Cardiac muscle cell (in vitro differentiated cells and primary cell): ENCODE measurements at regions not wholly inside any gene's neighbourhood (a gene's known extent, or its start where the extent isn't known, plus 50 kb on each side); places are given as distances from the start of the nearest gene placed in this dataset.

Experiments
- DNase-seq, 2 donors: peaks; one replicate each; pipeline versions ENCODE4 v3.0.0 to v3.0.0-alpha.2; 2010 to 2017; ENCODE audit warnings: low read depth in 1 of 2, low spot score in 1 of 2
- H3K27ac ChIP-seq: fragments of 200-600 bp; sonication (generic); 2 replicates; pipeline ENCODE4 v1.5.1; 2016
- H3K27me3 ChIP-seq: fragments of 200-600 bp; sonication (generic); 2 replicates; pipeline ENCODE4 v1.6.0; 2016; ENCODE audit warnings: control low read depth
- H3K36me3 ChIP-seq: fragments of 200-600 bp; sonication (generic); 2 replicates; pipeline ENCODE4 v1.5.1; 2016; ENCODE audit warnings: control low read depth
- H3K4me1 ChIP-seq: fragments of 200-600 bp; sonication (generic); 2 replicates; pipeline ENCODE4 v1.8.1; 2017; ENCODE audit warnings: low read depth, mild to moderate bottlenecking, mixed run types
- H3K4me3 ChIP-seq: fragments of 200-600 bp; sonication (generic); 2 replicates; pipeline ENCODE4 v1.5.1; 2016; ENCODE audit warnings: mild to moderate bottlenecking
- H3K9me3 ChIP-seq: fragments of 200-600 bp; sonication (generic); 2 replicates; pipeline ENCODE4 v1.5.1; 2017; ENCODE audit warnings: low read depth, mild to moderate bottlenecking, control low read depth
- TF ChIP-seq, protein P1 (sequence below): IDR thresholded peaks from 2 replicates; pipeline ENCODE4 v1.5.1; 2012; ENCODE audit warnings: low read depth, mild to moderate bottlenecking, low read length

DNA sequence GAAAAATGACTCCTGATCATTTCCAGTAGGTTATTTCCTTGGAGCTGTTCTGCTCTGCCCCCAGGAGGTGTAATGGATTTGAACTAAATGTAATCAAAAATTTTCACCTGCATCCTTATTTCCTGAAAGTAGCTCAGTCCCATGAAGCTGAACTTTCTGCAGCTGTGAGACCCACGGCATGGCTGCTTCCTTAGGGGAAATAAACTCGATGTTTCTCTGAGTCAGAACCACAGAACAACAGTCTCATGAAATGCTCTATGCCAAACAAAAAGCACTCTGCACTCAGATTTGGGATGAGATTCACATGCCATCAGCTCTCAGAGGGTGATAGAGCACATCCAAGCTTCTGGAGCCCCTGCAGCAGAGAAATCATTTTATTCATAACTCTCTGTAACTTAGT, 224.1 kb upstream of the PLEKHG7 start:
- Histone ChIP-seq H3K36me3 (no peaks in the 10 kb centered on the region), H3K9me3 (no peaks in the 10 kb centered on the region), H3K4me1 (no peaks in the 10 kb centered on the region), H3K4me3 (no peak overlapping the region), H3K27me3 (no peaks in the 10 kb centered on the region), H3K27ac (no peak overlapping the region)
- no peak for DNase-seq
- TF ChIP-seq, protein P1, sequence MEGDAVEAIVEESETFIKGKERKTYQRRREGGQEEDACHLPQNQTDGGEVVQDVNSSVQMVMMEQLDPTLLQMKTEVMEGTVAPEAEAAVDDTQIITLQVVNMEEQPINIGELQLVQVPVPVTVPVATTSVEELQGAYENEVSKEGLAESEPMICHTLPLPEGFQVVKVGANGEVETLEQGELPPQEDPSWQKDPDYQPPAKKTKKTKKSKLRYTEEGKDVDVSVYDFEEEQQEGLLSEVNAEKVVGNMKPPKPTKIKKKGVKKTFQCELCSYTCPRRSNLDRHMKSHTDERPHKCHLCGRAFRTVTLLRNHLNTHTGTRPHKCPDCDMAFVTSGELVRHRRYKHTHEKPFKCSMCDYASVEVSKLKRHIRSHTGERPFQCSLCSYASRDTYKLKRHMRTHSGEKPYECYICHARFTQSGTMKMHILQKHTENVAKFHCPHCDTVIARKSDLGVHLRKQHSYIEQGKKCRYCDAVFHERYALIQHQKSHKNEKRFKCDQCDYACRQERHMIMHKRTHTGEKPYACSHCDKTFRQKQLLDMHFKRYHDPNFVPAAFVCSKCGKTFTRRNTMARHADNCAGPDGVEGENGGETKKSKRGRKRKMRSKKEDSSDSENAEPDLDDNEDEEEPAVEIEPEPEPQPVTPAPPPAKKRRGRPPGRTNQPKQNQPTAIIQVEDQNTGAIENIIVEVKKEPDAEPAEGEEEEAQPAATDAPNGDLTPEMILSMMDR: no peak

DNA sequence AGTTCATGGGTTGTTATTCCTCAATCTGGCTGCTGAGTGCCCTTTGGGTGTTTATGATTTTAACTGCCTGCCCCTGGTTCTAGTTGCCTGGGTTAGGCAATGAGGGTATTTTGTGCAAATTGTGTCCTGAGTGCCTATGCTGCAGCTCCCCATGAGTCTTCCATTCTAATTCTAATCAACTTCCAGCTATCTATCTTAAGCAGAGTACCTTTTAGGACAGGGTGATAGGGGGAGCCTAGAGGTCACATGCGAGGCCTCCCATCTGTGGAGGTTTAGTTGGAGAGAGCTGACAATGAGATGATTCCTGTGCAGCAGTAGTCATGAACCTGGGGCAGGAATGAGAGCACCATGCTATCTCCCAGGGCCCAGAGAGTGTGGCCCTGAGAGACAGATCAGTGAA, 225.9 kb upstream of the PLEKHG7 start:
- Histone ChIP-seq H3K4me3 (no peak overlapping the region), H3K36me3 (no peaks in the 10 kb centered on the region), H3K27me3 (no peaks in the 10 kb centered on the region), H3K9me3 (no peaks in the 10 kb centered on the region), H3K27ac (no peak overlapping the region), H3K4me1 (no peaks in the 10 kb centered on the region)
- DNase-seq: no peak
- TF ChIP-seq, protein P1: no peak

DNA sequence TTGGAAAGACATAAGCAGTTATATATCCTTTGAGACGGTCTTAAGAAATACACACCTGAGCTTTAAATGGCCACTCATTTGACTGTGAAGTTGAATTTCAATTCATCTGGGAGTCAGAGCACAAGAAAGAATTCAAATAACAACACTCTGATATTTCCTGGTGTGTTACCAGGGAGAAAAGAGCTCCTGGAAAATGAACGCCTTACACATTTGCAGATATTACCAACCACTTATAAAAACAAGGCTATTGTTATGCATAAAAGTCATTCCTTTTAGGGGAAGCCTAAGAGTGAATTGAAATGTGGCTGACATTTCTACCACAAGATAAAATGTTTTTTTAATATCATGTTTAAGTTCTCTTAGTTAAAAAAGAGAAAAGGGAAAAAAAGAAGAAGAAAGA, 229.2 kb upstream of the PLEKHG7 start:
- H3K9me3 ChIP-seq: no peaks in the 10 kb centered on the region
- no peak overlapping the region for H3K27ac ChIP-seq
- no peaks in the 10 kb centered on the region for H3K27me3 ChIP-seq
- DNase-seq: no peak
- H3K36me3 ChIP-seq: no peaks in the 10 kb centered on the region
- TF ChIP-seq, protein P1: no peak
- peaks cover 8% of the 10 kb centered on the region for H3K4me1 ChIP-seq
- no peak overlapping the region for H3K4me3 ChIP-seq

DNA sequence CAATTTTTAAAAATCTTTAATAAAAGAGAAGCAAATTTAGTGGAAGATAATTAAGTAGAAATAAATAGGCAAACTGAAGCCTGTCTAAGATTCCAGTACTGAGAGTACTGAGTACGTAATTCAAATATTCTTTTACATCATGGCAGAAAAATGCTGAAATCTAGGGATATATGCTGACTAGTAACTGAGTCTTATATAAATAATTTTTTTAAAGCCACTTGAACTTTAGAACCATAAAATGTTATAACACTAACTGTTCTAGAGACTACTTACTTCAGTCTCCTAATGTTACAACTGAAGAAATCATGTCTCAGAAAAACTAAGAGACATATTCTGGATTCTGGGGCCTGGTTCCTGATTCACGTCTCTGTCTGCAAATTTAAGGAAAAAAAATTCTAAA, 230.6 kb upstream of the PLEKHG7 start:
- H3K4me3 ChIP-seq: no peak overlapping the region
- H3K27me3 ChIP-seq: no peaks in the 10 kb centered on the region
- no peaks in the 10 kb centered on the region for H3K36me3 ChIP-seq
- DNase-seq: no peak
- TF ChIP-seq, protein P1: no peak
- H3K27ac ChIP-seq: no peak overlapping the region
- peaks cover 21% of the 10 kb centered on the region for H3K4me1 ChIP-seq
- no peaks in the 10 kb centered on the region for H3K9me3 ChIP-seq

DNA sequence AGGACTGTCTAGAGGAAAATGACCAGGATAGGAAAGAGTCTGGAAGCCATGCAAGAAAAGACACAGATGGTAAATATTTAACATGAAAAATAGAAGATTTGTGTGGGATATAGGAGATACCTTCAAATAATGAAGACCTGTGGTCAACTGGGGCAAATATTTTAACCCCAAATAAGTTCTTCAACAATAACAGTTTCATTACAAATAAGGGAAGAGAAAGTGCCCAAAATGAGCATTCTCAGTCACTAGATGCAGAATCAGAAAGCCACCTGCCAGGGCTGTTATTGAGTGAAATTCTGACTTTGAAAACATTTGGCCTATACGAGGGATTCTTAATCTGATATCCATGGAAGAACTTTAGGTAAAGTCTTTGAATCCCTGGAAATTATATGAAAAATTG, 231.2 kb upstream of the PLEKHG7 start:
- no peaks in the 10 kb centered on the region for H3K27me3 ChIP-seq
- no peak overlapping the region for H3K27ac ChIP-seq
- no peaks in the 10 kb centered on the region for H3K9me3 ChIP-seq
- TF ChIP-seq, protein P1: no peak
- no peak for DNase-seq
- H3K36me3 ChIP-seq: no peaks in the 10 kb centered on the region
- H3K4me3 ChIP-seq: no peak overlapping the region
- H3K4me1 ChIP-seq: peaks cover 27% of the 10 kb centered on the region

DNA sequence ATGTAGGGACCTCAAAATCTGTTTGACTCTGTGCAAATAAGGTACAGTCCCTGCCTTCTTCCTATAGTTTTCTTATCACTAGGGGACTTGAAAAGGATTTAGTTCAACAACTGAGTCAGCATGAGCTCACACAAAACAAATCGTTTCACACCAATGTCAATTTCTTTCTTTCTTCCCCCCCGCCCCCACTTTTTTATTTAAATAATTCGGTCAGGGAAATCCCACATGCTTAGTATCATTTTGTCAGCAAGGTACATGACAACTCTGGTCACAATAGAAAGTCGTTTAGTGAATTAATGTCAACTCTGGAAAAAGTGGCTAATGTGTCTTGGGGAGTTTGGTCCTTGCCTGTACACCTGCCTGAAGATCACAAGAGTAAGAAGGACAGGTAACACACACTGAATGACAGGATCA, 232.2 kb upstream of the PLEKHG7 start:
- Histone ChIP-seq H3K4me1 (peaks cover 36% of the 10 kb centered on the region), H3K27me3 (no peaks in the 10 kb centered on the region), H3K4me3 (no peak overlapping the region), H3K9me3 (no peaks in the 10 kb centered on the region), H3K36me3 (no peaks in the 10 kb centered on the region), H3K27ac (no peak overlapping the region)
- TF ChIP-seq, protein P1: no peak
- DNase-seq: no peak
